B cell (primary cell): ENCODE measurements at regions not wholly inside any gene's neighbourhood (a gene's known extent, or its start where the extent isn't known, plus 50 kb on each side); places are given as distances from the start of the nearest gene placed in this dataset.

Source experiments
- ATAC-seq: fragments of 200-7000 bp; cut with Tn5 transposase; one replicate; pipeline ENCODE4 v1.10.0; 2021; ENCODE audit warnings: low read depth, mild to moderate bottlenecking, moderate number of reproducible peaks, moderate library complexity
- CTCF ChIA-PET: fragments of 350-600 bp; sonication (Branson Sonifier 250); formaldehyde crosslinking; loops from one replicate; lab custom pipeline; 2021; ENCODE audit warnings: antibody characterized with exemption, inconsistent platforms; lab: Charles Lee
- POLR2A ChIA-PET: fragments of 350-600 bp; sonication (Branson Sonifier 250); formaldehyde crosslinking; loops from one replicate; lab custom pipeline; 2021; ENCODE audit warnings: antibody characterized with exemption; lab: Charles Lee
- DNase-seq: peaks from one replicate; pipeline ENCODE4 v3.0.0; 2013
- H2AFZ ChIP-seq: 2 replicates; pipeline ENCODE4 v1.6.1; 2012; ENCODE audit warnings: mild to moderate bottlenecking, low read depth, low read length; ENCODE audit not compliant: insufficient read depth, poor library complexity, severe bottlenecking
- H3K27ac ChIP-seq, 2 donors: 1 replicate in 1 of 2; 2 replicates in 1 of 2; pipeline ENCODE4 v1.5.1; 2012 to 2013; ENCODE audit warnings: low read length in 2 of 2, mild to moderate bottlenecking in 2 of 2, moderate library complexity in 1 of 2
- H3K27me3 ChIP-seq, 4 experiments: fragments of 200-600 bp in 1 of 4; sonication (generic) in 1 of 4; replicated peaks in 1 of 4; 1 replicate in 2 of 4; 2 replicates in 2 of 4; pipeline versions ENCODE4 v1.6.1 to v1.7.0; 2013 to 2016; ENCODE audit warnings: low read length in 3 of 4, mild to moderate bottlenecking in 2 of 4, mixed read lengths in 1 of 4, moderate library complexity in 1 of 4; ENCODE audit not compliant: insufficient read depth in 4 of 4, control insufficient read depth in 3 of 4; ENCODE audit errors: control extremely low read depth in 1 of 4
- H3K36me3 ChIP-seq, 2 experiments: replicated peaks in 1 of 2; 1 replicate in 1 of 2; 2 replicates in 1 of 2; pipeline versions ENCODE4 v1.6.1 to v1.7.1; 2013; ENCODE audit warnings: low read length in 1 of 2; ENCODE audit not compliant: insufficient read depth in 2 of 2, control insufficient read depth in 1 of 2; ENCODE audit errors: control extremely low read depth in 1 of 2, extremely low read depth in 1 of 2
- H3K4me1 ChIP-seq, 2 donors: fragments of 200-600 bp in 1 of 2; sonication (generic) in 1 of 2; 1 replicate in 1 of 2; 2 replicates in 1 of 2; pipeline versions ENCODE4 v1.5.1 to v1.6.1; 2013 to 2017; ENCODE audit warnings: low read length in 2 of 2; ENCODE audit not compliant: control insufficient read depth in 2 of 2, insufficient read depth in 2 of 2
- H3K4me2 ChIP-seq: replicated peaks from 2 replicates; pipeline ENCODE3; 2012; ENCODE audit warnings: mild to moderate bottlenecking, low read depth, low read length; ENCODE audit not compliant: poor library complexity, severe bottlenecking
- H3K4me3 ChIP-seq, 5 experiments: fragments of 200-600 bp in 1 of 5; sonication (generic) in 1 of 5; 1 replicate in 3 of 5; 2 replicates in 2 of 5; pipeline versions ENCODE4 v1.5.1 to v1.7.0; 2011 to 2016; ENCODE audit warnings: low read length in 4 of 5, mild to moderate bottlenecking in 4 of 5, low read depth in 2 of 5, control low read depth in 1 of 5, moderate library complexity in 1 of 5; ENCODE audit not compliant: insufficient read depth in 1 of 5; ENCODE audit errors: control extremely low read depth in 1 of 5, extremely low read depth in 1 of 5
- H3K79me2 ChIP-seq: fragments of 200-600 bp; sonication (generic); one replicate; pipeline ENCODE4 v1.6.0; 2016; ENCODE audit warnings: low read length; ENCODE audit not compliant: control insufficient read depth, insufficient read depth
- H3K9ac ChIP-seq: fragments of 200-600 bp; sonication (generic); 2 replicates; pipeline ENCODE4 v1.6.1; 2017; ENCODE audit warnings: mild to moderate bottlenecking, low read length, moderate library complexity
- H3K9me3 ChIP-seq, 3 donors: one replicate each; pipeline versions ENCODE4 v1.6.1 to v1.7.1; 2013; ENCODE audit warnings: low read length in 2 of 3; ENCODE audit not compliant: control insufficient read depth in 2 of 3, insufficient read depth in 1 of 3; ENCODE audit errors: control extremely low read depth in 1 of 3
- H4K20me1 ChIP-seq: 2 replicates; pipeline ENCODE4 v1.6.0; 2012; ENCODE audit warnings: mild to moderate bottlenecking, low read length; ENCODE audit not compliant: insufficient read depth, control insufficient read depth, poor library complexity, severe bottlenecking
- H3K27ac Mint-ChIP-seq: one replicate; pipeline ENCODE4 v1.8.0; 2021; ENCODE audit warnings: mixed read lengths
- H3K27me3 Mint-ChIP-seq: one replicate; pipeline ENCODE4 v1.8.0; 2021; ENCODE audit warnings: mixed read lengths
- H3K4me1 Mint-ChIP-seq: one replicate; pipeline ENCODE4 v1.8.0; 2021; ENCODE audit warnings: mixed read lengths
- H3K4me3 Mint-ChIP-seq: one replicate; pipeline ENCODE4 v1.8.0; 2021; ENCODE audit warnings: mixed read lengths
- H3K9me3 Mint-ChIP-seq: one replicate; pipeline ENCODE4 v1.8.0; 2022; ENCODE audit warnings: mixed read lengths; ENCODE audit not compliant: insufficient read depth
- EZH2 ChIP-seq: IDR thresholded peaks from 2 replicates; pipeline ENCODE4 v1.6.1; 2012; ENCODE audit warnings: borderline replicate concordance, low read depth, mild to moderate bottlenecking, moderate library complexity, low read length; ENCODE audit not compliant: insufficient read depth, poor library complexity, severe bottlenecking
- WGBS: methylation state at CpG from one replicate; pipeline ENCODE4 v1.1.5; 2013; ENCODE audit warnings: missing lambda C conversion rate; ENCODE audit not compliant: insufficient coverage; 5-methylcytosine and 5-hydroxymethylcytosine counted together
- intact Hi-C: fragments of 100-400 bp; cut with micrococcal nuclease; formaldehyde crosslinking; loops from one replicate; pipeline ENCODE4 v1.10.0; 2022
- TF ChIP-seq, protein P1 (sequence below): fragments of 200-600 bp; IDR thresholded peaks from one replicate; pipeline ENCODE4 v1.8.0; 2022; ENCODE audit warnings: antibody characterized with exemption, mild to moderate bottlenecking

GRCh38 chr2:23077596-23077995 lies 307.4 kb upstream of the KLHL29 start:
- no peaks in the 10 kb centered on the region for H3K4me1 ChIP-seq
- ChIA-PET POLR2A (no interaction called here), CTCF (no interaction called here)
- H3K36me3 ChIP-seq: no peaks in the 10 kb centered on the region
- no peaks in the 10 kb centered on the region for H4K20me1 ChIP-seq
- no peaks in the 10 kb centered on the region for H3K9me3 ChIP-seq
- 60% methylated on average over 2 of the region's 4 CpGs for WGBS
- no peak for ATAC-seq
- H3K27ac Mint-ChIP-seq: no peak overlapping the region
- H3K4me3 Mint-ChIP-seq: no peak overlapping the region
- no peak for TF ChIP-seq EZH2
- TF ChIP-seq, protein P1, sequence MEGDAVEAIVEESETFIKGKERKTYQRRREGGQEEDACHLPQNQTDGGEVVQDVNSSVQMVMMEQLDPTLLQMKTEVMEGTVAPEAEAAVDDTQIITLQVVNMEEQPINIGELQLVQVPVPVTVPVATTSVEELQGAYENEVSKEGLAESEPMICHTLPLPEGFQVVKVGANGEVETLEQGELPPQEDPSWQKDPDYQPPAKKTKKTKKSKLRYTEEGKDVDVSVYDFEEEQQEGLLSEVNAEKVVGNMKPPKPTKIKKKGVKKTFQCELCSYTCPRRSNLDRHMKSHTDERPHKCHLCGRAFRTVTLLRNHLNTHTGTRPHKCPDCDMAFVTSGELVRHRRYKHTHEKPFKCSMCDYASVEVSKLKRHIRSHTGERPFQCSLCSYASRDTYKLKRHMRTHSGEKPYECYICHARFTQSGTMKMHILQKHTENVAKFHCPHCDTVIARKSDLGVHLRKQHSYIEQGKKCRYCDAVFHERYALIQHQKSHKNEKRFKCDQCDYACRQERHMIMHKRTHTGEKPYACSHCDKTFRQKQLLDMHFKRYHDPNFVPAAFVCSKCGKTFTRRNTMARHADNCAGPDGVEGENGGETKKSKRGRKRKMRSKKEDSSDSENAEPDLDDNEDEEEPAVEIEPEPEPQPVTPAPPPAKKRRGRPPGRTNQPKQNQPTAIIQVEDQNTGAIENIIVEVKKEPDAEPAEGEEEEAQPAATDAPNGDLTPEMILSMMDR: no peak
- H2AFZ ChIP-seq: no peak overlapping the region
- no peak overlapping the region for H3K4me3 ChIP-seq
- no peak overlapping the region for H3K27ac ChIP-seq
- no peak overlapping the region for H3K9ac ChIP-seq
- no peaks in the 10 kb centered on the region for H3K9me3 Mint-ChIP-seq
- no peaks in the 10 kb centered on the region for H3K79me2 ChIP-seq
- DNase-seq: no peak
- no peak overlapping the region for H3K4me2 ChIP-seq
- no peaks in the 10 kb centered on the region for H3K27me3 ChIP-seq
- intact Hi-C loops: no loop called here
- H3K27me3 Mint-ChIP-seq: no peaks in the 10 kb centered on the region
- no peaks in the 10 kb centered on the region for H3K4me1 Mint-ChIP-seq

DNA sequence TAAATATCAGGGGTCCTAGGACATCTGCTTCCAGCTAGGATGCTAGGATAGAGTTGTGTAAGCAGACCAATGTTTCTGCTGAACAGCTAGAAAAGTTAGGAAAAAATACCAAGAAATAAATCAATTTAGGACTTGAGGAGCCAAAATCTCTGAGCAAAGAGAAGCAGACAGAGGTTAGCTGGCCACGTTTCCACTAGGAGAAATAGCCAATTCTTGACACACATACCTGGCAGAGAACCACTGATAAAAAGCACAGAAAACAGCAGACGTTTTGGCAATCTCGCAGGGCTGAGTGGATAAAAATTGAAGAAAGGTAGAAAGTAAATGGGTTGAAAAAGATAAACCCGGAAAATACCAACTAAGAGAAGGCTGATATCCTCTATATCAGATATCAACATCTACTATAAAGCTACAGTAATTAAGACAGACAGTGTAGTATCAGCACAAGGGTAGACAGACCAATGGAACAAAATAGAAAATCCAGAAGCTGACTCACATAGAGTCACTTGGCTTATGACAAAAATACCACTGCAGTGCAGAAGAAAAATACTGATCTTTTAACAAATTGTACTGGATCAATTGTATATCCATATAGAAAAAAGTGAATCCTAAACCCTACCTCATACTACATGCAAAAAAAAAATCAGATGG lies 306.1 kb upstream of the KLHL29 start:
- DNase-seq (no peak), ATAC-seq (no peak)
- ChIA-PET POLR2A (no interaction called here), CTCF (no interaction called here)
- Mint-ChIP-seq H3K27ac (no peak overlapping the region), H3K4me1 (no peaks in the 10 kb centered on the region), H3K27me3 (no peaks in the 10 kb centered on the region), H3K4me3 (no peak overlapping the region), H3K9me3 (no peaks in the 10 kb centered on the region)
- no peaks in the 10 kb centered on the region for H4K20me1 ChIP-seq
- no peak overlapping the region for H3K4me3 ChIP-seq
- no peaks in the 10 kb centered on the region for H3K36me3 ChIP-seq
- WGBS: no CpG with 5 or more reads among the region's 4 CpGs
- H3K4me2 ChIP-seq: no peak overlapping the region
- H3K27ac ChIP-seq: no peak overlapping the region
- TF ChIP-seq, protein P1: no peak
- no peak for TF ChIP-seq EZH2
- no peaks in the 10 kb centered on the region for H3K27me3 ChIP-seq
- intact Hi-C loops: no loop called here
- H3K79me2 ChIP-seq: no peaks in the 10 kb centered on the region
- H3K9me3 ChIP-seq: no peaks in the 10 kb centered on the region
- H3K9ac ChIP-seq: no peak overlapping the region
- no peak overlapping the region for H2AFZ ChIP-seq
- H3K4me1 ChIP-seq: no peaks in the 10 kb centered on the region
